ENCODE measurements at regions not wholly inside any gene's neighbourhood (a gene's known extent, or its start where the extent isn't known, plus 50 kb on each side); places are given as distances from the start of the nearest gene placed in this dataset.

DNA sequence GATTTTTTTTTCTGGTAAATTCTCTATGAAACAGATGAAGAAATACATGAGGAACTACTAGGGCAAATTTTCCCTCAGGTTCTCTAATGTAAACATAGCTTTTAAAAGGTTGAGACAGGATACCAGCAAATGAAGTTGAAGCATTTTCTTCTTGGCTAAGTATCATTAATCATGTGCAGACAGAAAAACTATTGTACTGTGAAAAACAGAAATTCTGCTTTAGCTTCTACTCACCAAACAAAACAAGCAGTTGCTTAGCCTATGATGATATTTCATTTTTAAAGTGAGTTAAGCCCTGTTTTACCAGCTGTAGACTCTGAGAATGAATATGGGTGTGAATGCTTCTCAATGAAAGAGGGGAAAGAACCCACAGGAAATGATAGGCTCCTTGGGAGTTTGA is 358.9 kb downstream of the TRAM1L1 start:
- TF ChIP-seq, protein P1, sequence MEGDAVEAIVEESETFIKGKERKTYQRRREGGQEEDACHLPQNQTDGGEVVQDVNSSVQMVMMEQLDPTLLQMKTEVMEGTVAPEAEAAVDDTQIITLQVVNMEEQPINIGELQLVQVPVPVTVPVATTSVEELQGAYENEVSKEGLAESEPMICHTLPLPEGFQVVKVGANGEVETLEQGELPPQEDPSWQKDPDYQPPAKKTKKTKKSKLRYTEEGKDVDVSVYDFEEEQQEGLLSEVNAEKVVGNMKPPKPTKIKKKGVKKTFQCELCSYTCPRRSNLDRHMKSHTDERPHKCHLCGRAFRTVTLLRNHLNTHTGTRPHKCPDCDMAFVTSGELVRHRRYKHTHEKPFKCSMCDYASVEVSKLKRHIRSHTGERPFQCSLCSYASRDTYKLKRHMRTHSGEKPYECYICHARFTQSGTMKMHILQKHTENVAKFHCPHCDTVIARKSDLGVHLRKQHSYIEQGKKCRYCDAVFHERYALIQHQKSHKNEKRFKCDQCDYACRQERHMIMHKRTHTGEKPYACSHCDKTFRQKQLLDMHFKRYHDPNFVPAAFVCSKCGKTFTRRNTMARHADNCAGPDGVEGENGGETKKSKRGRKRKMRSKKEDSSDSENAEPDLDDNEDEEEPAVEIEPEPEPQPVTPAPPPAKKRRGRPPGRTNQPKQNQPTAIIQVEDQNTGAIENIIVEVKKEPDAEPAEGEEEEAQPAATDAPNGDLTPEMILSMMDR (conservative IDR thresholded peaks at IDR 0.05 in 1 of 2, IDR thresholded peaks at IDR 0.05 in 1 of 2; ENCODE audit: extremely low read depth in 1 of 2, insufficient read depth in 1 of 2, low read depth in 1 of 2, low read length in 2 of 2) = no peak
- no peak for TF ChIP-seq EZH2 (IDR thresholded peaks at IDR 0.05; ENCODE audit: borderline replicate concordance, low read length)

All from mammary epithelial cell (primary cell).